HEK293 (cell line): ENCODE measurements at regions not wholly inside any gene's neighbourhood (a gene's known extent, or its start where the extent isn't known, plus 50 kb on each side); places are given as distances from the start of the nearest gene placed in this dataset.

ENCODE experiments used
- CTCF ChIA-PET: fragments of 350-600 bp; formaldehyde crosslinking; extraction: SDS; loops from one replicate; lab custom pipeline; 2021; ENCODE audit warnings: antibody characterized with exemption; lab: Yijun Ruan, JAX
- POLR2A ChIA-PET: fragments of 300-600 bp; formaldehyde crosslinking; extraction: SDS; loops from one replicate; lab custom pipeline; 2020; ENCODE audit warnings: antibody characterized with exemption, inconsistent platforms; lab: Yijun Ruan, JAX
- H3K27ac ChIP-seq: fragments of 200-500 bp; sonication (Bioruptor generic); 2 replicates; pipeline ENCODE4 v1.5.1; 2014; ENCODE audit warnings: low read depth, low read length, control low read depth, inconsistent platforms; ENCODE audit errors: extremely low read depth
- H3K36me3 ChIP-seq, 2 experiments: fragments of 200-500 bp in 1 of 2; sonication (Bioruptor generic) in 1 of 2; 1 replicate in 1 of 2; 2 replicates in 1 of 2; pipeline ENCODE4 v1.5.1; 2014 to 2017; ENCODE audit warnings: inconsistent platforms in 2 of 2, low read length in 2 of 2; ENCODE audit not compliant: control insufficient read depth in 2 of 2, insufficient read depth in 1 of 2
- H3K4me1 ChIP-seq: fragments of 200-500 bp; sonication (Bioruptor generic); 2 replicates; pipeline ENCODE4 v1.5.1; 2014; ENCODE audit warnings: mild to moderate bottlenecking, low read length, inconsistent platforms; ENCODE audit not compliant: control insufficient read depth, insufficient read depth
- H3K4me3 ChIP-seq: 2 replicates; pipeline ENCODE4 v1.5.1; 2011; ENCODE audit warnings: low read depth, mild to moderate bottlenecking, control low read depth, low read length, moderate library complexity
- H3K9me3 ChIP-seq: fragments of 200-500 bp; sonication (Bioruptor generic); 2 replicates; pipeline ENCODE4 v1.5.1; 2014; ENCODE audit warnings: low read depth, low read length, inconsistent platforms; ENCODE audit not compliant: control insufficient read depth, insufficient read depth
- AEBP2 ChIP-seq: fragments of 450-650 bp; formaldehyde crosslinking; IDR thresholded peaks from 2 replicates; pipeline ENCODE4 v1.5.1; 2016; ENCODE audit warnings: missing biosample characterization, missing genetic modification characterization, borderline replicate concordance
- FEZF1 ChIP-seq: fragments of 450-650 bp; formaldehyde crosslinking; IDR thresholded peaks from 2 replicates; pipeline ENCODE4 v1.5.1; 2016; ENCODE audit warnings: missing biosample characterization, missing genetic modification characterization
- GLIS1 ChIP-seq: fragments of 450-650 bp; formaldehyde crosslinking; IDR thresholded peaks from 2 replicates; pipeline ENCODE4 v1.5.1; 2016; ENCODE audit warnings: missing biosample characterization, missing genetic modification characterization
- PRDM1 ChIP-seq: fragments of 450-650 bp; formaldehyde crosslinking; IDR thresholded peaks from 2 replicates; pipeline ENCODE4; 2016; ENCODE audit warnings: missing biosample characterization, missing genetic modification characterization
- ZBTB49 ChIP-seq: fragments of 450-650 bp; formaldehyde crosslinking; IDR thresholded peaks from 2 replicates; pipeline ENCODE4 v1.5.1; 2016; ENCODE audit warnings: missing biosample characterization, missing genetic modification characterization, low read depth
- ZFP37 ChIP-seq: fragments of 450-650 bp; formaldehyde crosslinking; IDR thresholded peaks from 2 replicates; pipeline ENCODE4 v1.5.1; 2016; ENCODE audit warnings: missing biosample characterization, missing genetic modification characterization
- ZIC2 ChIP-seq: fragments of 450-650 bp; formaldehyde crosslinking; IDR thresholded peaks from 2 replicates; pipeline ENCODE4 v1.5.1; 2016; ENCODE audit warnings: missing biosample characterization, missing genetic modification characterization
- ZNF121 ChIP-seq: fragments of 450-650 bp; formaldehyde crosslinking; IDR thresholded peaks from 2 replicates; pipeline ENCODE4 v1.5.1; 2016; ENCODE audit warnings: missing biosample characterization, missing genetic modification characterization
- ZNF146 ChIP-seq: fragments of 450-650 bp; formaldehyde crosslinking; IDR thresholded peaks from 2 replicates; pipeline ENCODE4 v1.5.1; 2016; ENCODE audit warnings: missing biosample characterization, missing genetic modification characterization
- ZNF148 ChIP-seq: fragments of 450-650 bp; formaldehyde crosslinking; IDR thresholded peaks from 2 replicates; pipeline ENCODE4 v1.5.0; 2017; ENCODE audit warnings: missing biosample characterization, missing genetic modification characterization, borderline replicate concordance
- ZNF274 ChIP-seq, 2 experiments: fragments of 200-500 bp in 1 of 2; fragments of 450-650 bp in 1 of 2; sonication (Bioruptor generic) in 1 of 2; formaldehyde crosslinking in 1 of 2; IDR thresholded peaks; 2 replicates each; pipeline versions ENCODE4 v1.5.1 to v1.6.1; 2014 to 2016; ENCODE audit warnings: borderline replicate concordance in 1 of 2, inconsistent platforms in 1 of 2, low read length in 1 of 2, missing biosample characterization in 1 of 2, missing genetic modification characterization in 1 of 2
- ZNF416 ChIP-seq: fragments of 450-650 bp; formaldehyde crosslinking; IDR thresholded peaks from 2 replicates; pipeline ENCODE4 v1.5.1; 2016; ENCODE audit warnings: missing biosample characterization, missing genetic modification characterization
- ZNF473 ChIP-seq: fragments of 450-650 bp; formaldehyde crosslinking; IDR thresholded peaks from 2 replicates; pipeline ENCODE4 v1.5.1; 2017; ENCODE audit warnings: missing biosample characterization, missing genetic modification characterization
- ZNF521 ChIP-seq: fragments of 450-650 bp; formaldehyde crosslinking; IDR thresholded peaks from 2 replicates; pipeline ENCODE4 v1.5.1; 2017; ENCODE audit warnings: missing biosample characterization, mild to moderate bottlenecking, missing genetic modification characterization
- ZNF555 ChIP-seq: fragments of 450-650 bp; formaldehyde crosslinking; conservative IDR thresholded peaks from 2 replicates; pipeline ENCODE4 v1.5.1; 2017; ENCODE audit warnings: missing biosample characterization, mild to moderate bottlenecking, missing genetic modification characterization, inconsistent platforms
- ZNF610 ChIP-seq: fragments of 450-650 bp; formaldehyde crosslinking; IDR thresholded peaks from 2 replicates; pipeline ENCODE4 v1.5.1; 2016; ENCODE audit warnings: missing biosample characterization, missing genetic modification characterization, borderline replicate concordance
- ZNF645 ChIP-seq: fragments of 450-650 bp; formaldehyde crosslinking; IDR thresholded peaks from 2 replicates; pipeline ENCODE4; 2016; ENCODE audit warnings: missing biosample characterization, missing genetic modification characterization
- ZNF701 ChIP-seq: fragments of 450-650 bp; formaldehyde crosslinking; IDR thresholded peaks from 2 replicates; pipeline ENCODE4 v1.5.1; 2016; ENCODE audit warnings: missing biosample characterization, missing genetic modification characterization
- ZSCAN16 ChIP-seq: fragments of 450-650 bp; formaldehyde crosslinking; IDR thresholded peaks from 2 replicates; pipeline ENCODE4 v1.5.1; 2016; ENCODE audit warnings: missing biosample characterization, missing genetic modification characterization
- ZSCAN18 ChIP-seq: fragments of 450-650 bp; formaldehyde crosslinking; IDR thresholded peaks from 2 replicates; pipeline ENCODE4 v1.5.1; 2016; ENCODE audit warnings: missing biosample characterization, missing genetic modification characterization

DNA sequence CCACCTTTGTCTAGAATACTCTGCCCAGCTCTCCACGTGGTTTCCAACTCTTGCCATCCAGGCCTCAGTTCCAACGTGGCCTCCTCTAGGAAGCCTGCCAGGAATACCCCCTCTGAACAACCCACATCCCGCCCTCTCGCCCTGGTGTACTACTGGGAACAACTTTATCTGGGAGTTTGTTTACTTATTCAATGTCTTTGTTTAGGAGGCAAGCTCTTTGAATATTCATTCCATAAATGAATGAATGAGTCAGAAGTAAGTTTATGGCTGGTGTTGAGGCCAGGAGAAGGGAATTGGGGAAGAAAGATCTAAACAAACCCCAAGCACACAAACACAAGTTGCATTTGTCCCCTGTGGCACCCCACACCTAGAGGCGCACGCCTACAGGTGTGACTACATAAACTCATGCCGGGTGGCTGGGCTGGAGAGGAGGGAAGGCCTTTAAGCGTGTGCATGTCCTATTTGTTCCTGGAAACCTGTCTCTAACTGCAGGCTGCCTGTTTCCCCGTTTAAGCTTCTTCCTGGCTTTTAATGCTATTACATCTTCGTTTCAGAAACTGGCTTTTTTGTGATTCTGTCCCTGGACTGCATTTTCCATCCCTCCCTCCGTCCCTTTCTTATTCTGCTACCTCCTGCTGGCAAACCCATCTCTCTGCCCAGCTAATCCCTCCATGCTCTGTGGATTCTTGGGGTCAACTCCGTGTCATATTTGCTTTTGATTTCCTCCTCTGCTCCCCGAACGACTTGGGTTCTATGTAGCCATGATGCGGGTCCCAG lies 57.9 kb downstream of the FZD10 start:
- H3K27ac ChIP-seq: no peak overlapping the region
- ChIA-PET CTCF (no interaction called here), POLR2A (no interaction called here)
- no peaks in the 10 kb centered on the region for H3K4me1 ChIP-seq
- H3K4me3 ChIP-seq: no peak overlapping the region
- H3K9me3 ChIP-seq: no peaks in the 10 kb centered on the region
- H3K36me3 ChIP-seq: no peaks in the 10 kb centered on the region
- no peak for TF ChIP-seq ZFP37 (tag by site-specific recombination)
- no peak for TF ChIP-seq FEZF1 (tag by site-specific recombination)
- TF ChIP-seq ZNF555 (tag by site-specific recombination): no peak
- TF ChIP-seq ZNF645: no peak
- TF ChIP-seq PRDM1 (tag by site-specific recombination): no peak
- TF ChIP-seq ZSCAN16 (tag by site-specific recombination): no peak
- TF ChIP-seq ZNF473 (tag by site-specific recombination): no peak
- TF ChIP-seq ZNF146 (tag by site-specific recombination): no peak
- TF ChIP-seq ZIC2 (tag by site-specific recombination): no peak
- TF ChIP-seq ZNF701 (tag by site-specific recombination): no peak
- TF ChIP-seq ZNF274 (IDR thresholded peaks at IDR 0.05; ENCODE audit: low read length): no peak
- no peak for TF ChIP-seq ZNF274 (tag by site-specific recombination; IDR thresholded peaks at IDR 0.05; ENCODE audit: borderline replicate concordance)
- TF ChIP-seq ZNF148: no peak
- TF ChIP-seq ZNF416 (tag by site-specific recombination): no peak
- TF ChIP-seq ZSCAN18 (tag by site-specific recombination): no peak
- no peak for TF ChIP-seq ZNF521
- no peak for TF ChIP-seq ZBTB49 (tag by site-specific recombination)
- TF ChIP-seq ZNF121 (tag by site-specific recombination): no peak
- TF ChIP-seq AEBP2: no peak
- TF ChIP-seq GLIS1 (tag by site-specific recombination): no peak
- TF ChIP-seq ZNF610 (tag by site-specific recombination): no peak
